ENCODE measurements at regions not wholly inside any gene's neighbourhood (a gene's known extent, or its start where the extent isn't known, plus 50 kb on each side); places are given as distances from the start of the nearest gene placed in this dataset.

GRCh38 chr2:41981417-41981816 is 66.4 kb upstream of the PKDCC start:
- H3K36me3 Mint-ChIP-seq, result no peaks in the 10 kb centered on the region
- ATAC-seq (ENCODE audit: low read depth in 2 of 2) (no peak), DNase-seq (no peak)
- H3K4me3 Mint-ChIP-seq, result no peak overlapping the region
- H3K4me1 Mint-ChIP-seq, result no peaks in the 10 kb centered on the region
- H3K9me3 Mint-ChIP-seq, result peaks cover 1 to 11% (median 4%) of the 10 kb centered on the region in 7 donors
- no peak overlapping the region for H3K27ac Mint-ChIP-seq
- peaks cover 15 to 35% (median 22%) of the 10 kb centered on the region in 3 donors for H3K27me3 Mint-ChIP-seq

- H3K27ac Mint-ChIP-seq, result no peak overlapping the region
- H3K4me3 Mint-ChIP-seq, result no peak overlapping the region
- H3K36me3 Mint-ChIP-seq, result no peaks in the 10 kb centered on the region
- H3K4me1 Mint-ChIP-seq, result no peaks in the 10 kb centered on the region
- no peaks in the 10 kb centered on the region for H3K9me3 Mint-ChIP-seq
- ATAC-seq (ENCODE audit: low read depth in 2 of 2), result no peak
- H3K27me3 Mint-ChIP-seq, result peaks cover 28 to 55% (median 50%) of the 10 kb centered on the region in 3 donors
- DNase-seq, result no peak
These were observed 62.2 kb upstream of the PKDCC start for GRCh38 chr2:41985573-41986095.

- Mint-ChIP-seq H3K4me1 (no peaks in the 10 kb centered on the region), H3K27me3 (peaks cover 21 to 57% (median 56%) of the 10 kb centered on the region in 3 donors), H3K4me3 (no peak overlapping the region), H3K36me3 (no peaks in the 10 kb centered on the region), H3K27ac (peak overlapping the region in 1 of 6 donors; percentile 37), H3K9me3 (peaks cover 0 to 3% (median 0%) of the 10 kb centered on the region in 7 donors)
- no peak for DNase-seq
- no peak for ATAC-seq (ENCODE audit: low read depth in 2 of 2)
These were observed 58.2 kb upstream of the PKDCC start for GRCh38 chr2:41989501-41990180.

- Mint-ChIP-seq H3K4me3 (no peak overlapping the region), H3K9me3 (peaks cover 0 to 5% (median 0%) of the 10 kb centered on the region in 7 donors), H3K27ac (no peak overlapping the region), H3K36me3 (no peaks in the 10 kb centered on the region), H3K27me3 (peaks cover 21 to 55% (median 53%) of the 10 kb centered on the region in 3 donors), H3K4me1 (no peaks in the 10 kb centered on the region)
- ATAC-seq (ENCODE audit: low read depth in 2 of 2), result no peak
- no peak for DNase-seq
These were observed 57.6 kb upstream of the PKDCC start for GRCh38 chr2:41990245-41990644.

- Mint-ChIP-seq H3K9me3 (peaks cover 0 to 5% (median 0%) of the 10 kb centered on the region in 7 donors), H3K27ac (no peak overlapping the region), H3K36me3 (no peaks in the 10 kb centered on the region), H3K4me3 (no peak overlapping the region), H3K27me3 (peaks cover 21 to 51% (median 49%) of the 10 kb centered on the region in 3 donors), H3K4me1 (no peaks in the 10 kb centered on the region)
- DNase-seq (no peak), ATAC-seq (ENCODE audit: low read depth in 2 of 2) (no peak)
These were observed 57.1 kb upstream of the PKDCC start for GRCh38 chr2:41990688-41991087.

GRCh38 chr2:41992056-41992642 is 55.7 kb upstream of the PKDCC start:
- ATAC-seq (ENCODE audit: low read depth in 2 of 2) (no peak), DNase-seq (no peak)
- Mint-ChIP-seq H3K4me3 (peak overlapping the region in 1 of 8 donors; percentile 17), H3K4me1 (no peaks in the 10 kb centered on the region), H3K9me3 (peaks cover 0 to 5% (median under 1%) of the 10 kb centered on the region in 7 donors), H3K36me3 (no peaks in the 10 kb centered on the region), H3K27me3 (peaks cover 18 to 45% (median 42%) of the 10 kb centered on the region in 3 donors), H3K27ac (no peak overlapping the region)

GRCh38 chr2:41992671-41993434 is 55.0 kb upstream of the PKDCC start:
- ATAC-seq (ENCODE audit: low read depth in 2 of 2) (no peak), DNase-seq (no peak)
- Mint-ChIP-seq H3K4me1 (no peaks in the 10 kb centered on the region), H3K4me3 (peak overlapping the region in 1 of 8 donors; percentile 17), H3K27me3 (peaks cover 11 to 43% (median 43%) of the 10 kb centered on the region in 3 donors), H3K36me3 (no peaks in the 10 kb centered on the region), H3K27ac (no peak overlapping the region), H3K9me3 (peaks cover 0 to 5% (median 4%) of the 10 kb centered on the region in 7 donors)

- Mint-ChIP-seq H3K36me3 (no peaks in the 10 kb centered on the region), H3K27me3 (peaks cover 11 to 40% (median 38%) of the 10 kb centered on the region in 3 donors), H3K4me3 (no peak overlapping the region), H3K27ac (no peak overlapping the region), H3K4me1 (no peaks in the 10 kb centered on the region), H3K9me3 (peaks cover 0 to 5% (median 4%) of the 10 kb centered on the region in 7 donors)
- DNase-seq, result no peak
- ATAC-seq (ENCODE audit: low read depth in 2 of 2), result no peak
These were observed 54.3 kb upstream of the PKDCC start for GRCh38 chr2:41993435-41993925.

- H3K9me3 Mint-ChIP-seq, result peaks cover 0 to 5% (median 4%) of the 10 kb centered on the region in 7 donors
- peaks cover 8 to 34% (median 31%) of the 10 kb centered on the region in 3 donors for H3K27me3 Mint-ChIP-seq
- no peak overlapping the region for H3K4me3 Mint-ChIP-seq
- H3K36me3 Mint-ChIP-seq, result no peaks in the 10 kb centered on the region
- H3K4me1 Mint-ChIP-seq, result no peaks in the 10 kb centered on the region
- ATAC-seq (ENCODE audit: low read depth in 2 of 2), result no peak
- DNase-seq, result no peak
- H3K27ac Mint-ChIP-seq, result no peak overlapping the region
These were observed 53.6 kb upstream of the PKDCC start for GRCh38 chr2:41994233-41994637.

GRCh38 chr2:41994661-41995060 is 53.2 kb upstream of the PKDCC start:
- H3K27ac Mint-ChIP-seq, result no peak overlapping the region
- no peak for ATAC-seq (ENCODE audit: low read depth in 2 of 2)
- H3K36me3 Mint-ChIP-seq, result no peaks in the 10 kb centered on the region
- H3K27me3 Mint-ChIP-seq, result peaks cover 4 to 30% (median 27%) of the 10 kb centered on the region in 3 donors
- no peaks in the 10 kb centered on the region for H3K4me1 Mint-ChIP-seq
- no peak for DNase-seq
- H3K9me3 Mint-ChIP-seq, result peaks cover 0 to 5% (median 4%) of the 10 kb centered on the region in 7 donors
- no peak overlapping the region for H3K4me3 Mint-ChIP-seq

GRCh38 chr2:41997561-41997960 is 50.3 kb upstream of the PKDCC start:
- Mint-ChIP-seq H3K4me1 (no peaks in the 10 kb centered on the region), H3K4me3 (no peak overlapping the region), H3K27me3 (peaks cover 3 to 28% (median 17%) of the 10 kb centered on the region in 3 donors), H3K36me3 (no peaks in the 10 kb centered on the region), H3K9me3 (peaks cover 0 to 12% (median 5%) of the 10 kb centered on the region in 7 donors), H3K27ac (no peak overlapping the region)
- DNase-seq, result no peak
- no peak for ATAC-seq (ENCODE audit: low read depth in 2 of 2)

Measured in naive B cell (primary cell).